GM12872 (cell line): ENCODE measurements at regions not wholly inside any gene's neighbourhood (a gene's known extent, or its start where the extent isn't known, plus 50 kb on each side); places are given as distances from the start of the nearest gene placed in this dataset.

Source experiments
- CTCF ChIP-seq: IDR thresholded peaks from 3 replicates; pipeline ENCODE4 v1.5.1; 2011; ENCODE audit warnings: low read depth, mild to moderate bottlenecking, low read length, moderate library complexity; ENCODE audit not compliant: insufficient read depth

- no peak for TF ChIP-seq CTCF
Observed at GRCh38 chr4:156643826-156644225, 327.8 kb downstream of the PDGFC start.

- TF ChIP-seq CTCF = no peak
Observed at GRCh38 chr4:156642161-156642560, 329.4 kb downstream of the PDGFC start.

DNA sequence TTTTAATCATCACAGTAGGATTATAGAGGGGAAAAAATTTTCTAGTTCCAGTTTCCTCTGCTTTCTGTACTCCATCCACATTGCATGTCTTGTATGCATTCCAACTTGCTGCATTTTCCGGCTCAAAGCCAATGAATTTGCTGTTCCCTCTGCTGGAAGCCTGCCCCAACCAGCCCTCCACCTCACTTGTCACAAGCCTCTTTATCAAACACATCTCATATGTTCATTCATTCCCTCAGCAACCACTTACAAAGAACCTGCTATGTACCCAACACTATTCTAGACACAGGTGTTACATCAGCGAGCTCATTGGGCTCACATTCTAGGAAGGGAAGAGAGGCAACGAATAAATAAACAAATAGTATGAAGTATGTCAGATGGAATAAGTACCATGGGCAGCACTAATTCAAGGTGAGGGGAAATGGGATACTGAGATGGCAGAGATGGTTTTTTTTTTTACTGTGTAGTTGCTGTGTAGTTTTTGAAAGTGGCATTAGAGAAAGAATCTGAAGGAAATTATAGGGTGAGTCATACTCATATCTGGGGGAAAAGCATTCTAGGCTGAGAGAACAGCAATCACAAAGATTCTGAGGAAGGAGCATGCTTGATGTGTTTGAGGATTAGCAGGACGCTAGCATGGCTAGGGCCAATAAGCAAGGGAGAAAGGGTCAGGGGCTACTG lies 332.5 kb downstream of the PDGFC start:
- TF ChIP-seq CTCF = no peak

DNA sequence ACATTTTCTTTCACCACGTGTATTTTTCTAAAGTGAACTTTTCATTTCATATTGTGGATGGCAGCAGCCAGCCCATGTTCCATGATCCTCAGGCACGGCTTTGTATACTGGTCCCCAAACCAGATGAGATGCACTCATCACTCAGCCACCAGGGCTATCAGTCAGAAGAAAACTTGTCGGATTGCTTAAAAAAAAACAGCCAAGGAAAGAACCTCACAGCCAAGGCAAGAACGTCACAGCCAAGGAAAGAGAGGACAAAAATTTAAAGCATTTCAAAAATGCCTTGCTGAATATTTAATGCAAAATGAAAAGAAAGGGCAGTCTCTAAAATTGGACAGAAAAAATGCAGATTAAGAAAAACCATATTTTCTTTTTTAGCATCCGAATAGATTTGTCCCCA lies 333.3 kb downstream of the PDGFC start:
- TF ChIP-seq CTCF = no peak

- no peak for TF ChIP-seq CTCF
Observed at GRCh38 chr4:156636381-156636780, 335.2 kb downstream of the PDGFC start.

GRCh38 chr4:156635051-156635450 lies 336.5 kb downstream of the PDGFC start:
- no peak for TF ChIP-seq CTCF

DNA sequence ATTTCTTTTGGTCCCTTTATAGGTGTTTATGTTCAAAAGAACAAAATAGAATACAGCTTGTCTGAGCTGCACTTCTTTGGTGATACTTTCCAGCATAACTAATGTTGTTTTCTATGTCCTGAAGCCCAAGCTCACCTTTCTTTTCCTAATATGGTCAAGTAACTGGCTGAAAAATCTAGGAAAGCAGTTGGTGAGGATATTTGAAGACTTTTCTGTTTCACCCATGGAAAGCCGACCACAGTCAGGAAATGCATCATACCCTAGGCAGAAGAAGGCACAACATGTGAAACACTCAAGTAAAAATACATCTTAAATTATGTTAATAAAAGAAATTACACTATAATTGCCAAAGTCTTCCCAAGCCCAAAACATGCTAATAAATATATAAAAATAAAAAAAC lies 337.0 kb downstream of the PDGFC start:
- no peak for TF ChIP-seq CTCF
